NT2/D1 (cell line): ENCODE measurements at regions not wholly inside any gene's neighbourhood (a gene's known extent, or its start where the extent isn't known, plus 50 kb on each side); places are given as distances from the start of the nearest gene placed in this dataset.

Experiments
- SUZ12 ChIP-seq: IDR thresholded peaks from 2 replicates; pipeline ENCODE4 v1.6.1; 2011; ENCODE audit not compliant: insufficient read length, insufficient read depth; ENCODE audit errors: extremely low read depth
- YY1 ChIP-seq: IDR thresholded peaks from 2 replicates; pipeline ENCODE4 v1.6.1; 2011; ENCODE audit not compliant: insufficient read length, insufficient read depth
- ZNF274 ChIP-seq: IDR thresholded peaks from 2 replicates; pipeline ENCODE4 v1.6.1; 2011; ENCODE audit warnings: mild to moderate bottlenecking, low read depth, low read length

- no peak for TF ChIP-seq YY1
- no peak for TF ChIP-seq SUZ12
- TF ChIP-seq ZNF274, result no peak
Observed at GRCh38 chr7:106392144-106392543, 107.4 kb upstream of the NAMPT start.
